ENCODE measurements at regions not wholly inside any gene's neighbourhood (a gene's known extent, or its start where the extent isn't known, plus 50 kb on each side); places are given as distances from the start of the nearest gene placed in this dataset.
"Not testable (repeated sequence)": the region's sequence is repeated elsewhere in the genome, so short reads cannot be mapped to it uniquely, and the experiment has no call there.

DNA sequence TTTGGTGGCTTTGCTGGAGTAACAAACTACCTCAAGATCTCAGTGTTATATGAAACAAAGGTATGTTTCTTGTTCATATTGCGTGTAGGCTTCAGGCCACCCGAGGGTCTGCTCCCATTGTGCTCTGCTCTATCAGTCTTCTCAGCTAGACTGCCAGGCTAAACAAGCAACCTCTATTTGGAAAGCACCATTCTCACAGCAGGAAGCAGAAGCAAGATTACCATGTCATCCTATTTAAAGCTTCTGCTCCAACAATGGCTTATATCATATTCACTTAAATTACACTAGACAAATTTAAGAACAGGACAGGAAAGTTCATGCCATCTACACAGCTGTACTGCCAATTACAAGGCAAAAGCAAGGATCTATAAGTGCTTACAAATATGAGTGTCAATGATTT is 385.8 kb downstream of the PPARGC1A start:
- DNase-seq: no peak

GRCh38 chr4:23500894-23501449 is 388.9 kb downstream of the PPARGC1A start:
- no peak for DNase-seq

DNA sequence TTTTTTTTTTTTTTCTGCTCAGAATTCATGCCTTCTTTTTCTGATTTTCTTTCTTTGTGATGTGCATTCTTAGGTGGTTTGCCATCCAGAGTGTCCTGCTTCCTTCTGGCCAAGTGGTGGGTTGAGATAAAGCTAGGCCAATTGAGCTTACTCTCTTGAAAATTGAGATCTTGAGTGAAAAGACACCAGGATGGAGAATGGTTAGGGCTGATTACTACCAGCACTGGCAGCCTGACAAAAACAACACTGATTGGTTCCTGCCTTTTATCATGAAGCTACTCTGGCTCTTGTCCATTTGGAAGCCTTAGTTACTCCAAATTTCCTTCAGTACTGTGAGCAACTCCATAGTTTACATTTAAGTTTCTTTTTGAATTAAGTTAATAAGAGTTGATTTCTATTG is 404.0 kb downstream of the PPARGC1A start:
- peak; percentile 1 for DNase-seq

DNA sequence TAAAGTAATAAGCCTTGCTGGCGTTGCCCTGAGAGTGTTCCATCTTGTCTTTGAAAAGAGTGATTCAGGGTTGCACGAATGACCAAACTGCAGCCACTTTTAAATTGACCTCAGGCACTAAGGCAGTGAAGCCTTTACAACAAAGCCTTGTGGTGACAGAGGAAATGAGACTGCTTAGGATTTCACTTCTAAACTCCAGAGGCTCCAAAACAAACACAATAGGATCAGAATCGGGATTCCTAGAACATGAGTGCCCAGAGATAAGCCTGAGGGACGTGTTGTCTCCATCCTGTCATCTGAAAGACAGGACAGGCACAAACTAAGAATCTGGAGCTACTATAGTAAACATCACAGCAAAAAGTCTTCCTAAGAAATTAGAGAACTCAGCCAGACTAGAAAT is 405.2 kb downstream of the PPARGC1A start:
- no peak for DNase-seq

DNA sequence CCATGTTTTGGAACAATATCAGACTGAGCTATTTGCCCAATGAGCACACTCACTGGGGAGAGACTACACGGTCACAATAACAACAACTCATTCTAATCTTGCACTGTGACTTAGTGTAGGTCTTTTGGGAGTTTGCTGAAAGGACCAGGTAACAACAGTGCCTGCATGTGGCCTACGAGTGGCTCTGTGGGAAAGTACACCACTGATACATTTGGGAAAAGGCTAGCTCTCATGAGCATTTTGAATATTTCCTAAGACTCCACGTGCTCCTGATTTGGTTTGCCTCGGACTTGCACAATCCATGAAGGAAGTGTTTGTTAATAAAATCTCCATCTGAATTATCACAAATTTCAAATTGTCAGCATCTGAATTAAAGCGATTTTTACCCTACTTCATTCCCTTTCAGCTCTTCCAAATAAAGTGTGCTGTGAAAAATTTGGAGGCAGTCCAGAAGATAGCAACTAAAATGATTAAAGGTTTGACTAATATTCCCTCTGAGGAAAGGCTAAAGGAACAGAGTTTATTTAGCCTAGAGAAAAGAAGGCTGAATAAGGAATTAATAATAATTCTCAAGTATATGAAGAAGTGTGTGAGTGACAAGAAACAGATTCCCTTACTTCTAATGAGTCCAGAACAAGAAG is 406.4 kb downstream of the PPARGC1A start:
- DNase-seq: no peak

DNA sequence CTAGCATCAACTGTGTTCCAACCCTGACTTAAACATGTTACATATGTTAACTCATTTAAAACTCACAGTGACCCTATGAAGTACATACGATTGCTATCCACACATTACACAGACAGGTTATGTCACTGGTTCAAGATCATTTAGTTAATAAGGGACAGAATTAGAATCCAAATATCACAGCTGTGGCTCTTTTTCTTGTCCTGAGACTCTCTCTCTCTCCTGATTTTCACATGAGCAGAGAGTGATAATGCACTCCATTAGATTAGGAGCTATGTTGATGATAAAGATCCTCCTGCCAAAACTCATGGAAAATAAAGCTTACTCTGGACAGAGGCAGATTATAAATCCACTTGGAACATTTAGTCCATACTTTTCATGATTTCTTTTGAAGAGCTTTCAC is 408.3 kb downstream of the PPARGC1A start:
- DNase-seq: no peak

DNA sequence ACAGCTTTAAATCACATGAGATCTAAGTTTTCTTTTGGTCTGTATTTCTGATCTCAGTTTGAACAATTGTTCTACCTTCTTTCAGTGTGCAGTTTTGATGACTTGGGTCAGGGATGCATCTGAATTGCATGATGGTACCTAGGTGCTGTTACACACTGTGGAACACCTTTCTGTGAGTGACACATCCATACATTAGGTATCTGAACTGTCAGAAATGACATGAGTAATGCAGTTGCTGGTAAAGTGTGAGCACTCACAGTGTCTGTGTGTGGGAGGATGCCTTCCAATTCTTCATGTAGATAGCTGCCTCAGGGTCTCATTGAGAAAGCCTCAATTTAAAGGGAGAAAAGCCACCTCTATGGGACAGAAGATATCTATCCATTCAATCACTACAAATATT is 411.9 kb downstream of the PPARGC1A start:
- no peak for DNase-seq

GRCh38 chr4:23476515-23477090 is 413.2 kb downstream of the PPARGC1A start:
- no peak for DNase-seq

DNA sequence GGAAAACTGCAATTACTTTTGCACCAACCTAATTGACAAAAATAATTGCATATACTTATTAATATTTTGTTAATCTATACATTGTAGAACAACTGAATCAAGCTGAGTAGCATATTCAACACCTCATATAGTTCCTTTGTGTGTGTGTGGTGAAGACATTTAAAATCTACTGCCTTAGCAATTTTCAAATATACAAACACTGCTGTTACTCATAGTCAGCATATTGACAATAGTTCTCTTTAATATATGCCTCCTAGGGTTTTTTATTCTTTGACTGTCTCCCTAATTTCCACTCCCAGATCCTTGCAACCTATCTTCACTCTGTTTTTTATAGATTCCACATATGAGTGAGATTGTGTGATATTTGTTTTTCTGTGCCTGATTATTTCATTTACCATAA is 426.8 kb downstream of the PPARGC1A start:
- DNase-seq: no peak

GRCh38 chr4:23458054-23458453 is 431.8 kb downstream of the PPARGC1A start:
- no peak for DNase-seq

GRCh38 chr4:23456864-23457263 is 433.0 kb downstream of the PPARGC1A start:
- DNase-seq: no peak

DNA sequence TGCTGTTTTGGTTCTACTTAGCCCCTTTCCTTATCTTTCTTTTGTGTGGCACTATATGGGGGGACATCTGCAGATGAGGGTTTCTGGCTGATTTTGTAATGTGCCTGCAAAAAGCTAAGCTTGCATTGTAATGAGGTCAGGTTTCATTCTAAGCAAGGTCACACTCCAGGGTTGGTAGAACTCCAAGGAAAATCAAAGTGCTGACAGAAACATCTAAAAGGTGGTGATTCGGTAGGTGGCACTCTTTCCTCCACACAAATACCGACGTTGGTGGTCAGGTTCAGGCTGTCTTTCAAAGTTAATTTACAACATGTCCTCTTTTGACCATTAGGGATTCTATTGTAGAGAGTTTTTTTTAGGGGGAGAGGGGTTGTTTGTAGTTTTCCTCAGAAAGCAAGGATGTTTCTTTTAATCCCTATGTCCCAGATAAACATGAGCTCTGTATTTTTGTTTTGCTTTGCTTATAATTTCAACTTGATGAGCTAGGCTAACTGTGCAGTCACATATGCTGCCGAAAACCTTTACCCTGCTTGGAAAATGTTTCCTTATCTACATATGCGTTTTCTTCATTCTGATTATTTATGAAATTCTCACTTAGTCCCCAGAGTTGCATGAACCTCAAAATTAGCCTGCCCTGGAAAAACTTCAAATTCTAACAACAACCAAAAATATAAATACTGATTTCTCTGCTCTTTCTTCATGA is 434.2 kb downstream of the PPARGC1A start:
- DNase-seq: no peak

DNA sequence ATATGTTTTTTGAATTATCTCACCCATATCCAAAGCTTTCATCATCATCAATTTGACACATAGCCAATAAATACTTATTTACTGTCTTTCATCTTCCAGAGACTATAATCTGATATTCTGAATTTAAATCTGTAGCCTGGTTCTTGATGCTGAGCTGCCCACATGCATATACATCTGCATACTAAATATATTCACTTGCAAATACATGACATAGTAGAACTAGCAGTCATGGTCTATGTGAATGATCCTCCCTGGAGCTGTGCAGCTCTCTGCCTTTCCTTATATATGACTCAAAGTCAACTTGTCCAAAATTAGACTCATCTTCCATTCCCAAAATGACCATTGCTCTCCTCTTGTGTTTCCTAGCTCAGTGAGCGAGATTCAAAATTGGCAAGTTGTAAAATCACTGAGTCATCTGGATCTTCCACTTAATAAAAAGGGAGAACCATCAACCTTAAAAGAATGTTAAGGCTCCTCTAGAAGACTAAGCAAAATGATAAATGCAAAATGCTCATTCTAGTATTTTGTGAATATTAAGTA is 448.2 kb downstream of the PPARGC1A start:
- no peak for DNase-seq

DNA sequence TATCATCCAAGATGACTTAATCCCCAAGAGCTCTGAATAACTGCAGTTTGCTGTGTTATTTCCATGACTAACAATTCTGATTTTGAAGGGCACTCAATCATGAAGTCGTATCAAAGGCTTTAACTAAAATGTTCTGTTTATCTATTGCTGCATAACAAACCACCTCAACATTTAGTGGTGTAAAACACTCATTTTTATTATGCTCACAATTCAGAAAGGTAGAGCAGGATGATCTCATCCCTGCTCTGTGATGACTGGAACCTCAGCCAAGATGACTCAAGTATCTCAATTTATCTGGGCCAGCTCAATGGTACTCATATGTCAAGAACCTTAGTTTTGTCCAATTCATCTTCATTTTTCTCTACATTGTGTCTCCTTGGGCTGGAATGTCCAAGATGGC is 451.1 kb downstream of the PPARGC1A start:
- DNase-seq: no peak

DNA sequence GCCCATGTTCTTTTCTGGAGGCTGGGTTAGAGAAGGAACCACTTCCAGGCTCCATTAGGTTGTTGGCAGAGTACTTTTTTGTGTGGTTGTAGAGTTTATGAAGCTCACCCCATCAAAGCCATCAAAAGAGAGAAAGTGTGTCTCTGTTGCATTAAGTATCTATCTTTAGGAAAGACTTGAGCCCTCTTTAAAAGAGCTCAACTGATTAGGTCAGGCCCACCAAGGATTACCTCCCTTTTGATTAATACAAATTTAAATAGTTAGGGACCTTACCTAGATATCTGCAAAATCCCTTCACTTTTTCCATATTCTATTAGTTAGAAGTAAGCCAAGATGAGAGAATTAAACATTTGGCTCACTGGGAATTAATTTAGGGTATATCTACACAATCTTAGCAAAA is 460.4 kb downstream of the PPARGC1A start:
- DNase-seq: no peak

DNA sequence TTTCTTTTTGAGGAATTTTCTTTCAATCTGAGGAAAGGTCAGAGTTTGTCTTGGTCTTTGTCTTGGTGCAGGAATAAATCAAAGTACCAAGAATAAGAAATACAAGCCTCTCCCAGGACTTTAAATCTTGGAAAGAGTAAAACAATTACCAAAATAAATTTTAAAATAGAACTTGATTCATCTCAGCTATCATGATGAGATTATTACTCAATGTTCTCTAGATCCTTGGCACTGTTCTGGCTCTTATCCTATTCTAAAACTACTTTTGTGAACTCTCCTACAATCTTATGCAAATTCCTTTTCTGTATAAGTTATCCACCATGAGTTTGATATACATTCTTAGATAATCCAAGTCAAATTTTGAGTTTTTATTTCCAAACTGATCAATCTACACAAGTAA is 464.3 kb downstream of the PPARGC1A start:
- no peak for DNase-seq

DNA sequence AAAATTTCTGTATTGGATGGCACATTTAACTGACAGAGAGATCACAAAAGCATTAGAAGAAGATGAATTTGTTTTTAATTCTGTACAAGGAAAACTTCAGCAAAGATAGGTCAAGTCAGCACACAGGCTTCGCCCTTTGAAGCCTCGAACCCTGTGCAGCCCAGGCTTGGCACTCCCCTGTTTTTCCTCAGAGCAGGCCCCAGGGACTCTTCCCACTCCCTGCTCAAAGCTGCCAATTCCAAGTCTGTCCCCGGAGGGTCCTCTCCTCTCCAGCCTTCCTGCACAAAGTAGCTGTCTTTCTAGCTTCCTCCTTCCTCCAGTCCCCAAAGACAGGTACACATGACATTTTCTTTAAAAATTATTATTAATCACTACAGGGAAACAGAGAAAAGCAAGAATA is 466.3 kb downstream of the PPARGC1A start:
- no peak for DNase-seq

DNA sequence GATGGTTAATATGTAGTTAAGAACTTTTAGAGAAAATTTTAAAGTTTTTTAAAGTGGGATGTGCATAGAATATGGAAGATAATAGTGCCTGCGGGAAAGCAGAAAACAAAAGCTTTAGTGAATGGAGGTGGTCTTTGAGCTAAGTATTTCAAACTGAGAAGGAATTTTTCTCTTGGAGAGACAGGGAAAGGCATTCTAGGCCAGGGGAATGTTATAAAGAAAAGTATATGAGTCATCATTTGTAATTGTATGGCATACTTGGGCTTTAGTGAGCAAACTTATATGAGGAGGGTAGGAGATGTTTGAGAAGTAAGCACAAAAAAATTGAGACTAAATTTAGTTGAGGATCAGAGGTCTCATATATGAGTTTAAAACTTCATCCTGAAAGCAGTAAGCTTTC is 467.0 kb downstream of the PPARGC1A start:
- DNase-seq: no peak

DNA sequence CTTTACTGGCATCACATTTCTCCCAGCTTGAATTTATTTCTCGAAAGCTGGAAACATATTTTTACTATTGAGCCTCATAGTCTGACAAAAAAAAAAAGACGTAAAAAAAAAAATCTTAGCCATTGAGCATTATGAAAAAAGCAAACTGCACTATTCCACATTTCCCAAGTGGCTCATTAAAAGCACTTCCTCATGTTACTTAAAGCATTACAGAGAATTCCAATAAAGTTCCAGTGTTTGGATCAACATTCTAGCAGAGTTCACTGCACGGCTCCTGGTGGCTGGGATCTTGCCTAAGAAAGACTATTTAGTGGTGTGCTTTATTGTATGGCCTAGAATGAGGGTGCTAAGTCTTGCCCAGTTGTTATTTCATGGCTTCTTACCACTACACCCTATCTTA is 476.2 kb downstream of the PPARGC1A start:
- DNase-seq: no peak

DNA sequence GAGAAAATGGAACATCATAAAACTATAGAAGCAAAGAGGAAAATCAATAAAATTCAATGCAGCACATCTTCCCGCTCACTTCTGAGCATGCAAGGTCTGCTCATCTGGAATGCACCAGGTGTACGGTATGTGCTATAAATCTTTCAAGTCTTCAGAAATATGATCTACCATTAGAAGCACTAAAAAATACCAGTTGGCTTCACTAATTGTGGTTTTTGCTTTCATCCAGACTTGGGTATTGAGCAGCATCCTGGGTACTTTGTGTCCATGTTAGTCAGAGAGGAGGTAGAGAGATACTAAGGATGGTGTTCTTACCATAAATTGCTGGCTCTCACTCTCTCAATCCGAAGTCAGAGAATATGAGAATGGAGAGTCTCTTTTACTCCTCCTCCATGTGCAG is 477.1 kb downstream of the PPARGC1A start:
- no peak for DNase-seq

DNA sequence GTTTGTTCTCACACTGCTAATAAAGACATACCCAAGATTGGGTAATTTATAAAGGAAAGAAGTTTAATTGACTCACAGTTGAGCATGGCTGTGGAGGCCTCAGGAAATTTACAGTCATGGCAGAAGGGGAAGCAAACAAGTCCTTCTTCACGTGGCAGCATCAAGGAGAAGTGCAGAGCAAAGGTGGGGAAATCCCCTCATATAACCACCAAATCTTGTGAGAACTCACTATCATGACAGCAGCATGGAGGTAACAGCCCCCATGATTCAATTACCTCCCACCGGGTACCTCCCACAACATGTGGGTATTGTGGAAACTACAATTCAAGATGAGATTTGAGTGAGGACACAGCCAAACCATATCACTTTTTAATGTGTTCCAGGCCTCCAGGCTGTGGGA is 480.9 kb downstream of the PPARGC1A start:
- not testable (repeated sequence) for DNase-seq

GRCh38 chr4:23401572-23401971 is 488.3 kb downstream of the PPARGC1A start:
- no peak for DNase-seq

- DNase-seq: no peak
Observed at GRCh38 chr4:23392860-23393458, 496.9 kb downstream of the PPARGC1A start.

DNA sequence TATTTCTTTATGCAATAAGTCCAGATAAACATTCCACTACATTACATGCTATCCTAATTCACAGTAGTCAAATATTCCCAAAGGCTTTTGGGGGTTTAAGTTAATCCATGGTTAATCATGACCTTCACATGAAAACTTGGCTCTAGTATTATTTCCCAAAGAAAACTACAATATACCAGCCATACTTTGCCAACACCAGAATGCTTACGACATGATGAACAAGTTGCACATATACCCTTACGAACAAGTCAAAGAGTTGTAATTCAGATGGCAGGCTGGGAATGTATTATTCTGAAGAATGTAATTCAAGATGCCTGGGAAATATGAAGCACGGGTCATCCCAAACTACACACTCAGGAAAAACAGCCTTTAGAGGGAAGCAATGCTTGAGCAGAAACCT is 499.6 kb downstream of the PPARGC1A start:
- no peak for DNase-seq
